SK-N-SH treated with all-trans-retinoic acid at 6 μM for 48 hours (cell line): ENCODE measurements at regions not wholly inside any gene's neighbourhood (a gene's known extent, or its start where the extent isn't known, plus 50 kb on each side); places are given as distances from the start of the nearest gene placed in this dataset.

Experiments used
- ATAC-seq: fragments of 200-7000 bp; cut with Tn5 transposase; 3 replicates; pipeline ENCODE4 v1.9.1; 2020; ENCODE audit warnings: mild to moderate bottlenecking, moderate library complexity
- ARNTL ChIP-seq: fragments of 450-650 bp; formaldehyde crosslinking; IDR thresholded peaks from 2 replicates; pipeline ENCODE4 v1.5.0; 2020; ENCODE audit warnings: low read depth, mild to moderate bottlenecking, moderate library complexity, borderline replicate concordance
- BACH2 ChIP-seq: fragments of 250-450 bp; sonication (Bioruptor Pico); IDR thresholded peaks from 2 replicates; pipeline ENCODE4 v1.9.0; 2021; ENCODE audit warnings: mild to moderate bottlenecking, borderline replicate concordance
- CREB5 ChIP-seq: fragments of 250-450 bp; sonication (Bioruptor Pico); IDR thresholded peaks from 2 replicates; pipeline ENCODE4 v1.5.1; 2020; ENCODE audit warnings: low read depth, mild to moderate bottlenecking, moderate library complexity
- CSDC2 ChIP-seq: fragments of 250-450 bp; sonication (Bioruptor Pico); IDR thresholded peaks from 2 replicates; pipeline ENCODE4 v1.5.0; 2020; ENCODE audit warnings: mild to moderate bottlenecking, moderate library complexity
- CSRNP3 ChIP-seq: fragments of 250-450 bp; sonication (Bioruptor Pico); IDR thresholded peaks from 2 replicates; pipeline ENCODE4 v1.5.1; 2021; ENCODE audit warnings: mild to moderate bottlenecking, moderate library complexity
- ESRRG ChIP-seq: fragments of 250-450 bp; sonication (Bioruptor Pico); IDR thresholded peaks from 2 replicates; pipeline ENCODE4 v1.6.1; 2021; ENCODE audit warnings: mild to moderate bottlenecking
- GLIS3 ChIP-seq: fragments of 250-450 bp; sonication (Bioruptor Pico); IDR thresholded peaks from 2 replicates; pipeline ENCODE4 v1.5.0; 2020; ENCODE audit warnings: mild to moderate bottlenecking, moderate library complexity
- ISL1 ChIP-seq: fragments of 250-450 bp; sonication (Bioruptor Pico); IDR thresholded peaks from 2 replicates; pipeline ENCODE4 v2.1.2; 2022; ENCODE audit warnings: mild to moderate bottlenecking, moderate library complexity
- OSR1 ChIP-seq: fragments of 250-450 bp; sonication (Bioruptor Pico); IDR thresholded peaks from 2 replicates; pipeline ENCODE4 v1.8.0; 2022; ENCODE audit warnings: moderate library complexity, mild to moderate bottlenecking, inconsistent platforms
- POU6F1 ChIP-seq: fragments of 250-450 bp; sonication (Bioruptor Pico); IDR thresholded peaks from 2 replicates; pipeline ENCODE4 v1.8.0; 2021; ENCODE audit warnings: low read depth, mild to moderate bottlenecking, moderate library complexity, borderline replicate concordance
- PPARA ChIP-seq: fragments of 250-450 bp; sonication (Bioruptor Pico); IDR thresholded peaks from 2 replicates; pipeline ENCODE4 v1.5.0; 2020; ENCODE audit warnings: mild to moderate bottlenecking, borderline replicate concordance
- RARB ChIP-seq: fragments of 250-450 bp; sonication (Bioruptor Pico); IDR thresholded peaks from 2 replicates; pipeline ENCODE4 v1.8.0; 2021; ENCODE audit warnings: mild to moderate bottlenecking, moderate library complexity
- SNAI2 ChIP-seq: fragments of 250-450 bp; sonication (Bioruptor Pico); IDR thresholded peaks from 2 replicates; pipeline ENCODE4 v1.5.0; 2020; ENCODE audit warnings: mild to moderate bottlenecking, moderate library complexity
- TCF4 ChIP-seq: fragments of 250-450 bp; sonication (Bioruptor Pico); IDR thresholded peaks from 2 replicates; pipeline ENCODE4 v1.8.0; 2021; ENCODE audit warnings: mild to moderate bottlenecking, moderate library complexity, borderline replicate concordance
- TOX ChIP-seq: fragments of 250-450 bp; sonication (Bioruptor Pico); IDR thresholded peaks from 2 replicates; pipeline ENCODE4 v1.8.0; 2021; ENCODE audit warnings: mild to moderate bottlenecking, moderate library complexity, borderline replicate concordance
- ZC3H10 ChIP-seq: fragments of 250-450 bp; sonication (Bioruptor Pico); IDR thresholded peaks from 2 replicates; pipeline ENCODE4 v1.5.1; 2021; ENCODE audit warnings: mild to moderate bottlenecking, moderate library complexity
- ZFP3 ChIP-seq: fragments of 250-450 bp; sonication (Bioruptor Pico); IDR thresholded peaks from 2 replicates; pipeline ENCODE4 v1.5.0; 2020; ENCODE audit warnings: mild to moderate bottlenecking, moderate library complexity
- ZFP30 ChIP-seq: fragments of 450-650 bp; formaldehyde crosslinking; IDR thresholded peaks from 2 replicates; pipeline ENCODE4 v1.5.0; 2022; ENCODE audit warnings: mild to moderate bottlenecking, moderate library complexity
- ZNF70 ChIP-seq: fragments of 450-650 bp; formaldehyde crosslinking; IDR thresholded peaks from 2 replicates; pipeline ENCODE4 v1.5.0; 2020; ENCODE audit warnings: mild to moderate bottlenecking, moderate library complexity
- ZNF8 ChIP-seq: fragments of 450-650 bp; formaldehyde crosslinking; IDR thresholded peaks from 2 replicates; pipeline ENCODE4 v1.5.0; 2020; ENCODE audit warnings: mild to moderate bottlenecking, moderate library complexity
- TF ChIP-seq, protein P1 (sequence below): fragments of 250-450 bp; sonication (Bioruptor Pico); IDR thresholded peaks from 2 replicates; pipeline ENCODE4 v1.8.0; 2020; ENCODE audit warnings: mild to moderate bottlenecking, moderate library complexity, borderline replicate concordance
- TF ChIP-seq, protein P2 (sequence below): fragments of 250-450 bp; sonication (Bioruptor Pico); IDR thresholded peaks from 2 replicates; pipeline ENCODE4 v1.5.0; 2020; ENCODE audit warnings: mild to moderate bottlenecking, moderate library complexity

DNA sequence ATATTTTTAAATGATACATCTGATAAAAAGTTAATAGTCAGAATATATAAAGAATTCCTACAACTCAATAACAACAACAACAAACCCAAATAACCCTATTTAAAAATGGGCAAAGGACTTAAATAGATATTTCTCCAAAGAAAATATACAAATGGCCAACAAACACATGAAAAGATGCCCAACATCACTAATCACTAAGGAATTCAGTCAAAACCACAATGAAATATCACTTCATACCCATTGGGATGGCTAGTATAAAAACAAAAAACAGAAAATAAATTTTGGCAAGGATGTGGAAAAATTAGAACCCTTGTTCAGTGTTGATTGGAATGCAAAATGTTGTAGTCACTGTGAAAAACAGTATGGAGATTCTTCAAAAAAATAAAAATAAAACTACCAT lies 184.8 kb upstream of the RAB4A start (continued):
- no peak for TF ChIP-seq POU6F1
- no peak for TF ChIP-seq ISL1 (CRISPR knock-in tag)
- TF ChIP-seq OSR1 (CRISPR knock-in tag), result no peak
- TF ChIP-seq TCF4 (CRISPR knock-in tag), result no peak

DNA sequence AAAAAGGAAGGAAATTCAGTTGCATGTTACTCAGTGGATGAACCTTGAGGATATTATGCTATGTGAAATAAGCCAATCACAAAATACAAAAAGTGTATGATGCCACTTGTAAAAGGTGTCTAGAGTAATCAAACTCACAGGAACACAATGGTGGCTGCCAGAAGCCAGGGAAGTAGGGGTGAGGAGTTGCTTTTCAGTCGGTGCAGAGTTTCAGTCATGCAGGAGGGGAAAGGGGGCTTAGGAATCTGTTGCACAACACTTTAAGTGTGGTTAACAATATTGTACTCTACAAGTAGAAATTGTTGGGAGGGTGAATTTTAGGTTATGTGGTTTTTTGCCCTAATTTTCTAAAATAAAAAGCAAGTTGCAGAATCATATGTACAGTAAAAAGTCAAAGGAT lies 184.2 kb upstream of the RAB4A start:
- no peak for ATAC-seq
- TF ChIP-seq SNAI2 (no peak), OSR1 (CRISPR knock-in tag) (no peak), BACH2 (no peak), CREB5 (CRISPR knock-in tag) (no peak), ARNTL (CRISPR knock-in tag) (no peak), ZNF70 (CRISPR knock-in tag) (no peak), CSDC2 (no peak), TCF4 (CRISPR knock-in tag) (no peak), ESRRG (CRISPR knock-in tag) (no peak), CSRNP3 (CRISPR knock-in tag) (no peak), TOX (CRISPR knock-in tag) (no peak), ZFP30 (no peak), ISL1 (CRISPR knock-in tag) (no peak), ZFP3 (no peak), PPARA (no peak)
- TF ChIP-seq, protein P1, sequence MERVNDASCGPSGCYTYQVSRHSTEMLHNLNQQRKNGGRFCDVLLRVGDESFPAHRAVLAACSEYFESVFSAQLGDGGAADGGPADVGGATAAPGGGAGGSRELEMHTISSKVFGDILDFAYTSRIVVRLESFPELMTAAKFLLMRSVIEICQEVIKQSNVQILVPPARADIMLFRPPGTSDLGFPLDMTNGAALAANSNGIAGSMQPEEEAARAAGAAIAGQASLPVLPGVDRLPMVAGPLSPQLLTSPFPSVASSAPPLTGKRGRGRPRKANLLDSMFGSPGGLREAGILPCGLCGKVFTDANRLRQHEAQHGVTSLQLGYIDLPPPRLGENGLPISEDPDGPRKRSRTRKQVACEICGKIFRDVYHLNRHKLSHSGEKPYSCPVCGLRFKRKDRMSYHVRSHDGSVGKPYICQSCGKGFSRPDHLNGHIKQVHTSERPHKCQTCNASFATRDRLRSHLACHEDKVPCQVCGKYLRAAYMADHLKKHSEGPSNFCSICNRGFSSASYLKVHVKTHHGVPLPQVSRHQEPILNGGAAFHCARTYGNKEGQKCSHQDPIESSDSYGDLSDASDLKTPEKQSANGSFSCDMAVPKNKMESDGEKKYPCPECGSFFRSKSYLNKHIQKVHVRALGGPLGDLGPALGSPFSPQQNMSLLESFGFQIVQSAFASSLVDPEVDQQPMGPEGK, result no peak
- TF ChIP-seq, all 23 proteins: peak for 0

DNA sequence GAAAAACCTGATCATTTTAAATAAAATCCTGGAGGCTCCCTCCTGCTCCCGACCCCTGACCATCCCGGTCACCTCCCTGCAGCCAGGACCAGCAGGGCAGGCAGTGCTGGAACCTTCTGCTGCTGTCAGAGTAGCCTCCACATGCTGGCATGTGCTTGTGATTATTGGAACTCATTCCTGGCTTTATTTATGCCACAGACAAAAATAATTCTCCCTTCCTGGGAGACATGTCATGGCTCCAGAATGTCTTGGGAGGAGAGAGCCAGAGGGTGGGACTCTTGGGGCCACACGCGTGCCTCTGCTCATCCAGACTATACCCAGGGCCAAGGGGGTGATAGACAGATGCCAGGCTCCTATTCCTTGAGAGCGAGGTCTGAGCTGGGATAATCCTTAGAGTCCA lies 183.6 kb upstream of the RAB4A start:
- peak; percentile 64 for ATAC-seq
- TF ChIP-seq CSRNP3 (CRISPR knock-in tag) (no peak), POU6F1 (no peak), ZFP3 (no peak), PPARA (no peak), ESRRG (CRISPR knock-in tag) (no peak), TOX (CRISPR knock-in tag) (no peak), CSDC2 (no peak), ISL1 (CRISPR knock-in tag) (no peak), ZNF70 (CRISPR knock-in tag) (no peak), TCF4 (CRISPR knock-in tag) (no peak), ZC3H10 (no peak), RARB (CRISPR knock-in tag) (no peak), ZNF8 (CRISPR knock-in tag) (no peak), SNAI2 (no peak), ZFP30 (no peak), ARNTL (CRISPR knock-in tag) (no peak), GLIS3 (CRISPR knock-in tag) (no peak)
- TF ChIP-seq, protein P1, result no peak
- TF ChIP-seq, protein P2, sequence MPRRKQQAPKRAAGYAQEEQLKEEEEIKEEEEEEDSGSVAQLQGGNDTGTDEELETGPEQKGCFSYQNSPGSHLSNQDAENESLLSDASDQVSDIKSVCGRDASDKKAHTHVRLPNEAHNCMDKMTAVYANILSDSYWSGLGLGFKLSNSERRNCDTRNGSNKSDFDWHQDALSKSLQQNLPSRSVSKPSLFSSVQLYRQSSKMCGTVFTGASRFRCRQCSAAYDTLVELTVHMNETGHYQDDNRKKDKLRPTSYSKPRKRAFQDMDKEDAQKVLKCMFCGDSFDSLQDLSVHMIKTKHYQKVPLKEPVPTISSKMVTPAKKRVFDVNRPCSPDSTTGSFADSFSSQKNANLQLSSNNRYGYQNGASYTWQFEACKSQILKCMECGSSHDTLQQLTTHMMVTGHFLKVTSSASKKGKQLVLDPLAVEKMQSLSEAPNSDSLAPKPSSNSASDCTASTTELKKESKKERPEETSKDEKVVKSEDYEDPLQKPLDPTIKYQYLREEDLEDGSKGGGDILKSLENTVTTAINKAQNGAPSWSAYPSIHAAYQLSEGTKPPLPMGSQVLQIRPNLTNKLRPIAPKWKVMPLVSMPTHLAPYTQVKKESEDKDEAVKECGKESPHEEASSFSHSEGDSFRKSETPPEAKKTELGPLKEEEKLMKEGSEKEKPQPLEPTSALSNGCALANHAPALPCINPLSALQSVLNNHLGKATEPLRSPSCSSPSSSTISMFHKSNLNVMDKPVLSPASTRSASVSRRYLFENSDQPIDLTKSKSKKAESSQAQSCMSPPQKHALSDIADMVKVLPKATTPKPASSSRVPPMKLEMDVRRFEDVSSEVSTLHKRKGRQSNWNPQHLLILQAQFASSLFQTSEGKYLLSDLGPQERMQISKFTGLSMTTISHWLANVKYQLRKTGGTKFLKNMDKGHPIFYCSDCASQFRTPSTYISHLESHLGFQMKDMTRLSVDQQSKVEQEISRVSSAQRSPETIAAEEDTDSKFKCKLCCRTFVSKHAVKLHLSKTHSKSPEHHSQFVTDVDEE (CRISPR knock-in tag), result no peak
